Stimulated activated CD4-positive, alpha-beta T cell treated with anti-CD3 and anti-CD28 coated beads, Interleukin-12 subunit alpha, Interleukin-12 subunit beta, amount 100 ng/mL, for 4 hours (primary cell): ENCODE measurements at regions not wholly inside any gene's neighbourhood (a gene's known extent, or its start where the extent isn't known, plus 50 kb on each side); places are given as distances from the start of the nearest gene placed in this dataset.
A peak's percentile ranks its signal among the peaks of the same experiment; 100 is the strongest.

Experiments
- DNase-seq: peaks from one replicate; pipeline ENCODE4 v3.0.0-alpha.2; 2020

- DNase-seq: no peak
Measured at GRCh38 chr11:128061281-128061871, 526.0 kb downstream of the ETS1 start.

DNA sequence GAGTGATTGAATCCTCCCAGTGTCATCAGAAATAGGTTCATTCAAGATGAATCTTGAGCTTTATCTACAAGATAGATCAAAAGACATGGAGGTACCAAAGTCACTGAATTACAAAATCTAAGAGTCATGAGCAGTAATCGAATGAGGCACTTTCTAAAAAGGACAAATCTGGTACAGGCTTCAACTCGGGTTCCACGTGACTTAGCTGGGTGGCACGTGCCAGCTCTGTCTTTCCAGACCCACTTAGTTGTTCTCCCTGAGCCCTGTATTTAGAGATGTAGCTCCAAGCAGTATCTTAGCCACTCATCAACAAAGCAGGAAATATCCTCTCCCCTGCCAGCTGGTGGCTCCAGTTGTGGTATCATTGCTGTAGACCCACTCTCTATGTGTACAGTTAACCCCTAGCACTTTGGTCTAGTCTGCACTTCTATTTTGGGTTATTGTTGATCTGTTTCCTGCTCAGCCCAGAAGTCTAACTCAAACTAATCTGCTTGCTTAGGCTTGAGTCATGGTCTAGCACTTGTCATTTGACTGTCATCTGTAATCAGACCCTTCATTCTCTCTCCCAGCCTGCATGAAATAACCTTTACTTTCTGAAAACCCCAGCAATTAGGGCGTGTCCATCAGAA lies 528.7 kb downstream of the ETS1 start:
- no peak for DNase-seq

GRCh38 chr11:128057786-128058395 lies 529.5 kb downstream of the ETS1 start:
- no peak for DNase-seq

DNA sequence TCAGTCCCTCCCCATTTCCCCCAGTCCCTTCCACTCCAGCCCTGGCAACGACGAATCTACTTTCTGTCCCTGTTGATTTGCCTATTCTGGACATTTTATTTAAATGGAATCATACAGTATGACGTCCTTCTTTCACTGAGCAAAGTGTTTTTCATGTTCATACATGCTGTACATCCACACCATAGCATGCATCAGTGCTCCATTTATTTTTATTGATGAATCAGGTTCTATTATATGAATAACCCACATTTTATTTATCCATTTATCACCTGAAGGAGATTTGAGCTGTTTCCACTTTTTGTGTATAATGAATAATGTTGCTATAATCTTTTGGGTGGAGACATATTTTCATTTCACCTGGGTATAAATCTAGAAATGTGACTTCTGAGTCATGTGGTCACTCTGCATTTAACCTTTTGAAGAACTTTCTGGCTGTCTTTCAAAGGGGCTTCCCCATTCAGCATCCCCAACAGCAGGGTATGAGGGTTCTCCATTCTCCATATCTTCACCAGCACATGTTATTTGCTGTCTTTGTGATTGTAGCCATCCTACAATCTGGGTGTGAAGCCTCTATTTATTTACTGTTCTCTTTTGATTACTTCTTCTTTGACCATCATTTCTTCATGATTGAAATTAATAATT lies 531.7 kb downstream of the ETS1 start:
- DNase-seq: no peak

- no peak for DNase-seq
Measured at GRCh38 chr11:128053981-128054931, 533.1 kb downstream of the ETS1 start.

- DNase-seq: no peak
Measured at GRCh38 chr11:128052912-128053641, 534.3 kb downstream of the ETS1 start.

DNA sequence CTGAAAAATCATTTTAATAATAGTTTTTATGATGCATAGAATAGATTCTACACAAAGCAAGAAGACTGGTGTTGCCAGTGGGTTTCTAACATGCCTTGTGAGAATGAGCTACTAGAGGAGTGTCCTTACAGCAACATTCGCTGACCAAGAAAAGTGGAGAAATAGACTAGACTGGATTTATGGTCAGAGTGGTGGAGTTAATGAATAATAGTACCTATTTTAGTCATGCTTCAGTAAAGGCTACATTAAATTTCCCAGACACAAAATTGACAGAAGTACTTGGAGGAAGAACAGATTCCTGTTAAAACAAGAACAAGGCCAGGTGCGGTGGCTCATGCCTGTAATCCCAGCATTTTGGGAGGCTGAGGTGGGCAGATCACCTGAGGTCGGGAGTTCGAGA lies 539.2 kb downstream of the ETS1 start:
- DNase-seq: no peak

GRCh38 chr11:128047026-128047425 lies 540.3 kb downstream of the ETS1 start:
- no peak for DNase-seq

GRCh38 chr11:128046213-128046612 lies 541.1 kb downstream of the ETS1 start:
- DNase-seq: no peak

DNA sequence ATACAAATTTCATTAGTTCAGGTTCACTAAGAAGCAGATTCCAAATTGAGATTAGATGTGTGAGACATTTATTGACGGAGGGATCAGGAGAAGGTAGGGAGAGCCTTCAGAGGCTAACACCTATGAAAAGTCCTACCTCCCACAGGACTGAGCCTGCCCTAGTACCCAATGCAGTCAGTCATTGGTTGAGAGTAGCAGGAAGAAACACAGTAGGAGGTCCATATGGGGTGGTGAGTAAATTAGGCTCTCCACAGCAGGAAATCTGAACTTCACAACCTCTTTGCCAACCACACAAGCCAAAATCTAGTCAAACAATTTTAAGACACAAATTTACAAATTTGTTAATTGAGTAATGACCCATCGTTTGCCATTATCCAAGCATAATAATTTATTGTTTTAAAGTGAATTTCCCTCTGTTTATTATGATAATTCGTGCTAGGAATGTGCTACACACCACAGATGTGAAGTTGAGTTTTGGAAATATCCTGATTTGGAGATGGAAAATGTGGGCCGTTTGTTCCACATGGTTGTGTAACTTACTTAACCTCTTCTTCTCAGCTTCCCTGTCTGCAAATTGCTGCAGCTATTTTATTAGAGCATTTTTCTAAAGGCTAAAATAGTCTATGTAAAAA lies 542.1 kb downstream of the ETS1 start:
- DNase-seq: no peak

DNA sequence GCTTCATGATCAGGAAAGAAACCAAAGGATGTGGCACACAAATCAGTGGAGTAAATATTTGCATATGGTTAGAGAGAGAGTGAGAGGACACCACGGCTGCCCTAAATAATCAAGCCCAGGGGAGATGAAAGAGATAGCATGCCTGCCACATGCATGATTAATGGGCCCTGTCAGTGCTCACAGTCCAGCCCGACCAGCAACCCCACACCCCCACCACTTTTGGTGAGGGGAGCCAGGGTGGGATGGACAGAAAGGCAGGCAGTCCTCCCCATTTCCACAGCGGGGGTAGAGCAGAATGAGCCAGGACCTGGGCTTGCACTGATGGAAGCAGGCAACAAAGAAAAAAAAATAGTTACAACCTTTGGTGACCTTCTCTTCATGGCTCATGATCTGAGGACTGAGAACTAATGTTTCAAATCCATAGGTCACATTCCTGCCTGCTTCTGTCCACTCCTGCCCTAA lies 545.0 kb downstream of the ETS1 start:
- DNase-seq: no peak

GRCh38 chr11:128040603-128041002 lies 546.8 kb downstream of the ETS1 start:
- DNase-seq: no peak

- peak; percentile 51 for DNase-seq
Measured at GRCh38 chr11:128039140-128040021, 548.0 kb downstream of the ETS1 start.

DNA sequence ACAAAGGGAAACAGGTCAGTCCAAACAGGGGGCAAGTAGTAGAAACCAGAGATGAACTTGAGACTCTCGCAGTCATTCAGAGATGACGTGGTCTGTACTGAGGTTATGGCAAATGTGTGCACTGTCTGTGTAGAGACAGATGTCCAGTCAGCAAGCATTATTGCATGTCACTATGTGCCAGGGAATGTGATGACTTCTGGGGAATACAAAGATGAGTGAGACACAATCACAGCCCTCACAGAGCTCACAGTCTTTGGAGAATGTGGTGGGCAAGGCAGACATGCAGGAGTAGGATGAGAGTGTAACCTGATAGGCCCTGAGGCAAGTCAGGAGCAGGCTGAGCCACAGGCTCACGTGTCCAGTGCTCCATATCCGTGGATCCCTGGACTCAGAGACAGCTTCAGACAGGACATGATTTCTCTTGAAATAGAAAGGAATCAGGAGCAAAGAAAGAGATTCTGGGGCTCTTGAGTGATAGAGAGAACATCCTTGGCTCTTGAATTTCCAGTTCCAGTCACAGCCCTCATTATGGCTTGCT lies 550.7 kb downstream of the ETS1 start:
- no peak for DNase-seq

GRCh38 chr11:128036006-128036405 lies 551.4 kb downstream of the ETS1 start:
- DNase-seq: no peak

GRCh38 chr11:128031538-128032134 lies 555.7 kb downstream of the ETS1 start:
- DNase-seq: peak; percentile 33

GRCh38 chr11:128029219-128029722 lies 558.1 kb downstream of the ETS1 start:
- DNase-seq: no peak

- no peak for DNase-seq
Measured at GRCh38 chr11:128026596-128026995, 560.8 kb downstream of the ETS1 start.

- DNase-seq: no peak
Measured at GRCh38 chr11:128022761-128023160, 564.6 kb downstream of the ETS1 start.

GRCh38 chr11:128022007-128022368 lies 565.4 kb downstream of the ETS1 start:
- no peak for DNase-seq
